Stimulated activated CD4-positive, alpha-beta T cell treated with anti-CD3 and anti-CD28 coated beads, Interleukin-4, amount 100 ng/mL, for 1 hour (primary cell): ENCODE measurements at regions not wholly inside any gene's neighbourhood (a gene's known extent, or its start where the extent isn't known, plus 50 kb on each side); places are given as distances from the start of the nearest gene placed in this dataset.
"Not testable (repeated sequence)": the region's sequence is repeated elsewhere in the genome, so short reads cannot be mapped to it uniquely, and the experiment has no call there.

Experiments
- DNase-seq: peaks from one replicate; pipeline ENCODE4 v3.0.0-alpha.2; 2020

GRCh38 chr5:117188211-117188610 is 613.6 kb upstream of the SEMA6A start:
- DNase-seq, result no peak

GRCh38 chr5:117186751-117187150 is 612.1 kb upstream of the SEMA6A start:
- DNase-seq, result no peak

- no peak for DNase-seq
Measured at GRCh38 chr5:117183326-117183725, 608.7 kb upstream of the SEMA6A start.

GRCh38 chr5:117182104-117182503 is 607.5 kb upstream of the SEMA6A start:
- no peak for DNase-seq

- no peak for DNase-seq
Measured at GRCh38 chr5:117177302-117177701, 602.7 kb upstream of the SEMA6A start.

GRCh38 chr5:117165068-117165467 is 590.4 kb upstream of the SEMA6A start:
- DNase-seq, result no peak

GRCh38 chr5:117161718-117162335 is 587.2 kb upstream of the SEMA6A start:
- DNase-seq, result no peak

- no peak for DNase-seq
Measured at GRCh38 chr5:117160391-117160790, 585.8 kb upstream of the SEMA6A start.

GRCh38 chr5:117149312-117149711 is 574.7 kb upstream of the SEMA6A start:
- no peak for DNase-seq

- DNase-seq, result no peak
Measured at GRCh38 chr5:117144086-117144485, 569.5 kb upstream of the SEMA6A start.

GRCh38 chr5:117143406-117143805 is 568.8 kb upstream of the SEMA6A start:
- DNase-seq, result no peak

GRCh38 chr5:117138523-117138922 is 563.9 kb upstream of the SEMA6A start:
- DNase-seq, result no peak

- DNase-seq, result no peak
Measured at GRCh38 chr5:117135851-117136250, 561.2 kb upstream of the SEMA6A start.

- DNase-seq, result no peak
Measured at GRCh38 chr5:117133198-117133597, 558.6 kb upstream of the SEMA6A start.

- no peak for DNase-seq
Measured at GRCh38 chr5:117131876-117132275, 557.3 kb upstream of the SEMA6A start.

- no peak for DNase-seq
Measured at GRCh38 chr5:117131048-117131679, 556.5 kb upstream of the SEMA6A start.

GRCh38 chr5:117118499-117118898 is 543.9 kb upstream of the SEMA6A start:
- no peak for DNase-seq

- DNase-seq, result not testable (repeated sequence)
Measured at GRCh38 chr5:117117314-117117713, 542.7 kb upstream of the SEMA6A start.

GRCh38 chr5:117110548-117110947 is 535.9 kb upstream of the SEMA6A start:
- DNase-seq, result no peak

GRCh38 chr5:117107859-117108258 is 533.2 kb upstream of the SEMA6A start:
- no peak for DNase-seq

GRCh38 chr5:117103703-117104102 is 529.1 kb upstream of the SEMA6A start:
- no peak for DNase-seq

GRCh38 chr5:117102591-117102990 is 528.0 kb upstream of the SEMA6A start:
- no peak for DNase-seq

GRCh38 chr5:117100176-117100575 is 525.6 kb upstream of the SEMA6A start:
- DNase-seq, result no peak

GRCh38 chr5:117098094-117098493 is 523.5 kb upstream of the SEMA6A start:
- DNase-seq, result no peak
